Endothelial cell of hepatic sinusoid (primary cell): ENCODE measurements at regions not wholly inside any gene's neighbourhood (a gene's known extent, or its start where the extent isn't known, plus 50 kb on each side); places are given as distances from the start of the nearest gene placed in this dataset.

Experiments
- in situ Hi-C: cut with HindIII; loops from 2 replicates; pipeline ENCODE4 v1.10.0; 2017; ENCODE audit warnings: low sequenced_read_pairs

- in situ Hi-C loops: no loop called here
These were observed 1061.0 kb downstream of the ADGRL2 start for GRCh38 chr1:82861749-82862148.

- in situ Hi-C loops: no loop called here
These were observed 1057.3 kb downstream of the ADGRL2 start for GRCh38 chr1:82858031-82858430.

- in situ Hi-C loops: no loop called here
These were observed 1048.7 kb downstream of the ADGRL2 start for GRCh38 chr1:82849460-82849859.

GRCh38 chr1:82848043-82848442 lies 1047.3 kb downstream of the ADGRL2 start:
- in situ Hi-C loops: no loop called here

GRCh38 chr1:82845866-82846265 lies 1045.1 kb downstream of the ADGRL2 start:
- in situ Hi-C loops: no loop called here

- in situ Hi-C loops: no loop called here
These were observed 1044.4 kb downstream of the ADGRL2 start for GRCh38 chr1:82844911-82845827.

- in situ Hi-C loops: no loop called here
These were observed 1043.7 kb downstream of the ADGRL2 start for GRCh38 chr1:82844447-82844846.

- in situ Hi-C loops: no loop called here
These were observed 1043.1 kb downstream of the ADGRL2 start for GRCh38 chr1:82843876-82844275.

- in situ Hi-C loops: no loop called here
These were observed 1039.5 kb downstream of the ADGRL2 start for GRCh38 chr1:82840192-82840591.

- in situ Hi-C loops: no loop called here
These were observed 1037.2 kb downstream of the ADGRL2 start for GRCh38 chr1:82837766-82838465.

GRCh38 chr1:82836973-82837680 lies 1036.4 kb downstream of the ADGRL2 start:
- in situ Hi-C loops: no loop called here

- in situ Hi-C loops: no loop called here
These were observed 1035.7 kb downstream of the ADGRL2 start for GRCh38 chr1:82836213-82836972.

- in situ Hi-C loops: no loop called here
These were observed 1030.1 kb downstream of the ADGRL2 start for GRCh38 chr1:82830690-82831380.

- in situ Hi-C loops: no loop called here
These were observed 1028.8 kb downstream of the ADGRL2 start for GRCh38 chr1:82829527-82829926.

- in situ Hi-C loops: no loop called here
These were observed 1023.1 kb downstream of the ADGRL2 start for GRCh38 chr1:82823876-82824275.

- in situ Hi-C loops: no loop called here
These were observed 1020.1 kb downstream of the ADGRL2 start for GRCh38 chr1:82820816-82821215.

GRCh38 chr1:82819234-82819633 lies 1018.5 kb downstream of the ADGRL2 start:
- in situ Hi-C loops: no loop called here

GRCh38 chr1:82818586-82818985 lies 1017.9 kb downstream of the ADGRL2 start:
- in situ Hi-C loops: no loop called here

- in situ Hi-C loops: no loop called here
These were observed 1012.7 kb downstream of the ADGRL2 start for GRCh38 chr1:82813386-82813785.

GRCh38 chr1:82810601-82811000 lies 1009.9 kb downstream of the ADGRL2 start:
- in situ Hi-C loops: no loop called here
